GM21786 (cell line): ENCODE measurements at regions not wholly inside any gene's neighbourhood (a gene's known extent, or its start where the extent isn't known, plus 50 kb on each side); places are given as distances from the start of the nearest gene placed in this dataset.
A peak's percentile ranks its signal among the peaks of the same experiment; 100 is the strongest.
"Not testable (repeated sequence)": the region's sequence is repeated elsewhere in the genome, so short reads cannot be mapped to it uniquely, and the experiment has no call there.

Experiments used
- ATAC-seq: cut with Tn5 transposase; IDR thresholded peaks from one replicate; pipeline ENCODE4 v1.9.1; 2021; ENCODE audit not compliant: unreplicated experiment

GRCh38 chr3:72028726-72029125, 243.8 kb upstream of the PROK2 start:
- not testable (repeated sequence) for ATAC-seq

- ATAC-seq = not testable (repeated sequence)
These were observed 243.4 kb upstream of the PROK2 start for GRCh38 chr3:72028307-72028706.

- not testable (repeated sequence) for ATAC-seq
These were observed 242.8 kb upstream of the PROK2 start for GRCh38 chr3:72027728-72028127.

GRCh38 chr3:72022027-72022426, 237.1 kb upstream of the PROK2 start:
- ATAC-seq = no peak

GRCh38 chr3:72021531-72021930, 236.6 kb upstream of the PROK2 start:
- no peak for ATAC-seq

- no peak for ATAC-seq
These were observed 233.5 kb upstream of the PROK2 start for GRCh38 chr3:72018343-72018984.

- no peak for ATAC-seq
These were observed 233.0 kb upstream of the PROK2 start for GRCh38 chr3:72017935-72018334.

- no peak for ATAC-seq
These were observed 232.4 kb upstream of the PROK2 start for GRCh38 chr3:72017311-72017710.

GRCh38 chr3:72015463-72015862, 230.5 kb upstream of the PROK2 start:
- peak; percentile 44 for ATAC-seq

- ATAC-seq = no peak
These were observed 228.1 kb upstream of the PROK2 start for GRCh38 chr3:72013084-72013483.

GRCh38 chr3:72012363-72012762, 227.4 kb upstream of the PROK2 start:
- ATAC-seq = no peak

GRCh38 chr3:72011485-72011884, 226.5 kb upstream of the PROK2 start:
- ATAC-seq = no peak

GRCh38 chr3:72009851-72010443, 225.0 kb upstream of the PROK2 start:
- no peak for ATAC-seq

GRCh38 chr3:72008226-72008996, 223.5 kb upstream of the PROK2 start:
- ATAC-seq = no peak

- ATAC-seq = no peak
These were observed 221.9 kb upstream of the PROK2 start for GRCh38 chr3:72006631-72007556.

- no peak for ATAC-seq
These were observed 219.9 kb upstream of the PROK2 start for GRCh38 chr3:72004749-72005292.

GRCh38 chr3:72003936-72004335, 219.0 kb upstream of the PROK2 start:
- no peak for ATAC-seq

- ATAC-seq = no peak
These were observed 216.8 kb upstream of the PROK2 start for GRCh38 chr3:72001758-72002157.

- no peak for ATAC-seq
These were observed 214.2 kb upstream of the PROK2 start for GRCh38 chr3:71998995-71999673.

- ATAC-seq = no peak
These were observed 212.2 kb upstream of the PROK2 start for GRCh38 chr3:71997066-71997653.
